HG03108 (cell line): ENCODE measurements at regions not wholly inside any gene's neighbourhood (a gene's known extent, or its start where the extent isn't known, plus 50 kb on each side); places are given as distances from the start of the nearest gene placed in this dataset.
"Not testable (repeated sequence)": the region's sequence is repeated elsewhere in the genome, so short reads cannot be mapped to it uniquely, and the experiment has no call there.

Source experiments
- ATAC-seq: cut with Tn5 transposase; IDR thresholded peaks from one replicate; pipeline ENCODE4 v1.9.1; 2021; ENCODE audit warnings: moderate library complexity; ENCODE audit not compliant: unreplicated experiment

DNA sequence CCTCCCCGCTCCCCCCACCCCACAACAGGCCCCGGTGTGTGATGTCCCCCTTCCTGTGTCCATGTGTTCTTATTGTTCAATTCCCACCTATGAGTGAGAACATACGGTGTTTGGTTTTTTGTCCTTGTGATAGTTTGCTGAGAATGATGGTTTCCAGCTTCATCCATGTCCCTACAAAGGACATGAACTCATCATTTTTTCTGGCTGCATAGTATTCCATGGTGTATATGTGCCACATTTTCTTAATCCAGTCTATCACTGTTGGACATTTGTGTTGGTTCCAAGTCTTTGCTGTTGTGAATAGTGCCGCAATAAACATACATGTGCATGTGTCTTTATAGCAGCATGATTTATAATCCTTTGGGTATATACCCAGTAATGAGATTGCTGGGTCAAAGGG, 104.3 kb downstream of the MTPN start:
- not testable (repeated sequence) for ATAC-seq

DNA sequence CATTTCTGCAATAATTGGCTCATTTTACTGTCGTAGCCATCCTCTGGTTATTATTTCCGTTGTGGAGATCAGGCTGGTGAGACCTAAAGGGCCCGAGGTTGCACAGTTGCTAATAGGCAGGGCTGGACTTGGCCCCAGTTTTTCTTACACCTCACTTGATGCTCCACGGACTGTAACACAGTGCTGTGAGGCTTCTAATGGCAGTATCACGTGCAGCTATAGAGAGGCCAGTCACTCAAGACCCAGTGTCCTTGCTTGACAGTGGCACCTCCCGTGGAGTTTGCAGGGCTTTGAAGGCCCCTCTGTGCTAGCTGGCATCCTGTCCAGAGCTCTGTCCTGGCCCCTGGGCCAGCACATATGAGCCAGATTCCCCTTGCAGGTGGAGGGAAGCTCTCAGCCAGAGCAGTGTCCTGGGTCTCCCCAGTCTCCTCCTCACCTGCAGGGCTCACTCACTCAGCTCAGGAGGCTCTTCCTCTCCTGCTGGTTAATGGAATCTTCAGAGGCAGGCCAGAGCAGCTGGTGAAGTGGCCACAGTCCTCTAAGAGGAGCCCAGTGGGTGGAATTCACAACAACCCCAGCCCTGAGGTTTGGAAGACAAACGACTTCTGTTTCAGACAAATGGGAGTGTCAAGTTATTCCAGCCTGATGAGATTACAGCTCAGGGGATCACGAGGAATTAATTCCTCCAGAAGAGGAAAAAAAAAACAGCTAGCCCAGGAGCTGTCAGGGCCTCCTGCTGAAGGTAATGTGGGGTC, 114.2 kb upstream of the FAM180A start:
- ATAC-seq: no peak

- no peak for ATAC-seq
Measured at GRCh38 chr7:135859538-135859937, 110.9 kb upstream of the FAM180A start.

DNA sequence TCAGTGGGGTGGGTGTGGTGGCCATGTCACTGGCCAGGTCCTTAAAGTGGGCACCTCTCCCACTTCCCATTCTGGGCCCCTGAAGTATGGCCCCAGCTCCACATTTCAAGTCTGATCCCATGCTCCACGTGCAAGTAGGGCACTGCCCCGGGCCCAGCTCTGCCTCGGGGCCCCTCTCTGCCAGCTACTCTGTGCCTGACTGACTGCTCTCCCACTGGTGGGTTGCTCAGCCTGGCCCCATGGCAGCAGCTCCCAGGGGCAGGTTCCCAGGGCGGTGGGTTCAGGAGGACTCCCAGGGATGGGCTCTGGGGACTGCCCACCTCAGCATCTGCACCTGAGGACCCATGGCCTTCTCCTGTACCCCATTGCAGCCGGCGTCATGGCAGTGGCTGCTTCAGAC, 110.2 kb upstream of the FAM180A start:
- no peak for ATAC-seq

DNA sequence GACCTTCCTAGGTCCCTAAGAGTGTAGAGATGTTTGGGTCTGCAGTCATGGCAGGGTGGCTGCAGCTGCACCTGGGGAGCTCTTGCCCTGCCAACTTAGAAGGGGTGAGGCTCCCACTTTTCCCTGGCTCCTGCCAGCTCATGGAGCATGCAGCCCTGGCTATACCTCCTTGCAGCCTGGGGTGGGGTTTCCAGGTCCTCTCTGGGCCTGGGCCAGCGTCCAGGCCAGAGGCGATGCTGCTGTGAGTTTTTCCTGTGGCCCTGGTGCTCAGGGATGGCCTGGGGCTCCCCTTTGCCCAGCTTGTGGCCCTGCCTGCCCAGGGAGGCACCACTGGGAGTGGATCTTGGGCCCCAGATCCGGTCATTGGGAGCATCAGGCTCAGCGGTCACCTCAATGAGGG, 109.8 kb upstream of the FAM180A start:
- ATAC-seq: no peak

DNA sequence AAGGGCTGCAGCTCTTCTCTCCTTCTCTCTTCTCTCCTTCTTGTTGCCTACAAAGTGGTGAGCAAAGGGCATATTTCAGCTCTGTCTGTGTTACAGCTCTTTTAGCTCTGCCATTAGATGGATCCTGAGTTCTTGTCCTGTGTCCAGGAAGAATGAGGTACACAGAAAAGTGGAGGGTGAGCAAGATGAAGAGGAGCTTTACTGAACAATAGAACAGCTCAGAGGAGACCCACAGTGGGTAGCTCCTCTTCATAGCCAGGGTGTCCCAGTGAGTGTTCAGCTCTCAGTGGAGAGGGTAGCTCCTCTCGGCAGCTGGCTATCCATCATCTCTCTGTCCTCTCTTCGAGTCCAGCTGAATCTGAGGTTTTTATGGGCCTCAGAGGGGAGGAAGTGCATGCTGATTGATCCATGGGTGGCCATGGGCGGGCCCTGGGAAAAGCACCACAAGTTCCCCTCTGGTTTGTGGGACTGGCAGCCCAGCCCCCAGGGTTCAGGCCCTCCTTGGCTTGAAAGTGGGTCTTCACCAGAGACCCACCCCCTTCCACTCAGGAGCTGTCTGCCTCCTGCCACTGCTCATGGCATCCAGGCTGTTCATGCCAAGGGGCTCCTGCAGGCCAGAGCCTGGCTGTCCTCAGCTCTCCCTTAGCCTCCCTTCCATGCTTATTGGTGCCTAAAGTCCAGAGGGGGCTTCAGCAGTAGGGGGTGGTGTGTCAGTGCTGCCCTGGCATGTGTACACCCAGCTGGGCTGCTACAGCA, 109.1 kb upstream of the FAM180A start:
- ATAC-seq: no peak

DNA sequence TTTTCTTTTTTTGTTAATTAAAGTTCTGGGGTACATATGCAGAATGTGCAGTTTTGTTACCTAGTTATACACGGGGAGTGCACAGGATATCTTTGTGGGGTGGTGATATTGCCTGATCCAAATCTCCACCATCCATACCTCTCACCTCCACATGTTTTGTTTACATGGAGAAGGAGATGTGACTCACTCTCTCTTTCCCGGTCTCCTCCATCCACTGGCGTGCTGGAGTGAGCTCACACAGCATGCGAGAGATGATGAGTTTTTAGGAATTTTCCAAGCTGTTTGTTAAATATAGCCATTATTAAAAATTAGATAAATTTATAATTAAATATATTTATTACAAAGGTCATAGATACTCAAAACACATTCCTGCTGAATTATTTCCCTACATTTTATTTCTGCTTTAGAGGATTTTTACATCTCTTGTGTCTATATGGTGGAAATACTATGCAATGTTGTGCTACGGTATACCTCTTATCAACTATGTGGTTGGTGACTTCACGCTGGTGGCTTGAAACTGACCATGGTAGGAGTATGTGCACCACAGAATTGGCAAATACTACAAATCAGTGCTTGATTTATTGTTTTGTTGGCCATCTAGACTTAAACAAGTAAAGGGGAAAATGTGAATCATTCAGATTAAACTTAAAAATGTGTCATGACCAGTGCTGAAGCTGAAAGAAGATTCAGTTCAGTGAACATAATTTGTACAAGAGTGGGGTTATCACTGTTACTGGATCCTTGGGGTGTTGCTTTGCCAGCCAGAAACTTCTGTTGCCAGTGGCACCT, 107.9 kb upstream of the FAM180A start:
- no peak for ATAC-seq

- no peak for ATAC-seq
Measured at GRCh38 chr7:135855846-135856245, 107.2 kb upstream of the FAM180A start.

- no peak for ATAC-seq
Measured at GRCh38 chr7:135853499-135853898, 104.9 kb upstream of the FAM180A start.

- ATAC-seq: no peak
Measured at GRCh38 chr7:135853008-135853407, 104.4 kb upstream of the FAM180A start.

DNA sequence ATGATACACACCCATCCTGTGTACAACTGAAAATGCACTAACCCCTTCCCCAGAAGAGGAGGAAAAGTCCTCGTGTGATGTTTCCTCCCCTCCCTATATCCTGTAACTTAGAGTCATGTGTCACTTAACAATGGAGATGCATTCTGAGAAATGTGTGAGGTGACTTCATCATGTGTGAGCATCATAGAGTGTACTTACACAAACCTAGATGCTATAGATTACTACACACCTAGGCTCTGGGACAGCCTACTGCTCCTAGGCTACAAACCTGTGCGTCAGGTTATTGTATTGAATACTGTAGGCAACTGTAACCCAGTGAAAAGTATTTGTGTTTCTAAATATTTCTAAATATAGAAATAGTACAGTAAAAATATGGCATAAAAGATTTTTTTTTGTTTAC, 98.6 kb upstream of the FAM180A start:
- no peak for ATAC-seq

DNA sequence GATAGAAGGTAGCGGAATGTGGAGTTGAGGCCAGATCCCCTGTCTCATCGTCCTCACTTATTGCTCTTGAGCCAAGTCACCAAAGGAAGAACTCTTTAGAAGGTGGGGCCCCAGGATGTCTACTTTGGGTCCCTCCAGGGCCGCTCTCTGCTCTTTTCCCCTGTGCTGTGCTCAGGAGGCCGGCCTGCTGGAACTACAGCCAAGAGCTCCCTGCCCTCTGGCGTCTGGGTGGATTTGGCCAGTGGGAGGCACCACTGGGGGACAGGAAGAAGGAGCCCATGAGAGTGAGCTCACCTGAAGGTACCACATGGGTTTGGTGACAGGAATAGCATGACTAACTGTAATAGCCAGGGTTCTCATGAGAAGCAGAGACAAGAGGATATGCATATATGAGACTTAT, 97.7 kb upstream of the FAM180A start:
- ATAC-seq: no peak

GRCh38 chr7:135845415-135846075, 96.9 kb upstream of the FAM180A start:
- no peak for ATAC-seq

GRCh38 chr7:135844903-135845302, 96.3 kb upstream of the FAM180A start:
- no peak for ATAC-seq

DNA sequence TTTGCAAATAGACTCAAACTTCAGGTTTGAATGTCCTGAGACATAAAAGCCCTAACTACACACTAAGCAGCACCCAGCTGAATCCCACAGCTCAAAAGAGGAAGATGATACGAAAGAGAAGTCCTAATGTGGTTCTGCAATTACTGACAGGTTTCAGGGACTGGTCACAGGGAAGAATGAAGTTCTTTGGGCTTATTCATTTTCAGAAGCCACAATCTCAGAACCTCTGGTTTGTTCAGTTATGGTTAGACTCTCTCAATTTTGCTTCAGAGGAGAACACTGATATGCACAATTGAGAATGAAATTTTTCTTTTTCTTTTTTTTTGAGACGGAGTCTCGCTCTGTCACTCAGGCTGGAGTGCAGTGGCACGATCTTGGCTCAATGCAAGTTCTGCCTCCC, 94.6 kb upstream of the FAM180A start:
- peak; percentile 89 for ATAC-seq

DNA sequence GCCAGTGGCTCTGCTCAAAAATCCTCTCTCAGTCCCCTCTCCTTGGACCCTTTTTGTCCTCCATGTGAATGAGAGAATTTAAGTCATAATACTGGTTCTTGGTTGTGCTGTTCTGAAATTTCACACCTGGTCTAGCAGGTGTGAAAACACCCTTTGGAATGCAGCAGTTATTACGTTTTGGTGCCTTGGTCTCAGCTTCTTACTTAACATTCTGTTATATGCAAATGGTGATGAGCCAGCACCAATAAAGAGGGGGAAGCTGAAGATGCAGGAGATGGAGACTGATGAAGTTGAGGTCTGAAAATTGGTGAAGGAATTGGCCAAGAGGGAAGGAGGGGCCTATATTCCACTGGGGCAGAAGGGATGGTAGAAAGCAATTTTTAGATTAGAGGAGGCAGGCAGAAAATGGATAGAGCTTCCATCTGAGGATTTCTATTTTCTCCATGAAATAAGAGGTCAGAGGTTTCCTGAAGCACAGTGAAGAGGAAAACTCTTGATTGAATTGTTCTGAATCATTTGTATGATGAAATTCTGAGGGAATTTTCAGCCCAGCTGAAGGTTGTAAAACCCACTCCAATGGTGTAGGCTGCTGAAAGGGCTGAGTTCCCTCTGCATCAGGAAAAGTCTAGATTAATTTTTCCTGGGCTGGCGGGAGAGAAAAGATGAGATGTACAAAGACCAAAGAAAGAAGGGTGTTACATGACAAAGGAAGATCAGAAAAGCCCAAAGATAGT, 94.0 kb upstream of the FAM180A start:
- ATAC-seq: no peak

DNA sequence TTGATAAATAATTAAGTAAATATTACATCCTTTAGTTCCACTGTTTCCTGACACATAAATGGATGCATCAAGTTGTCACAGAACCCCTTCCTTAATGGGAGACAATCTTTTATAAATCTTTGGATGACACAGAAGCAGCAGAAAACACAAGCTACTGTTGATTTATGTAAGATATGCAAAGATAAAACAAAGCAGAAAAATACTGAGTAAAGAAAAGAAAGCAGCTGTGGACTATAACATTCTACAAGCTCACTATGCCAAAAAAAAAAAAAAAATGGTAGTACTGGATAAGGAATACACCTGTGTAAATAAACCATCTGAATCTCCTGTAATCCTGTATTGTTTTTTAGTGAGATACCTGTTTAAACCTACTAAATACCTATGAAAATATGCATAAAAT, 92.0 kb upstream of the FAM180A start:
- no peak for ATAC-seq

GRCh38 chr7:135837675-135838074, 89.1 kb upstream of the FAM180A start:
- ATAC-seq: no peak

DNA sequence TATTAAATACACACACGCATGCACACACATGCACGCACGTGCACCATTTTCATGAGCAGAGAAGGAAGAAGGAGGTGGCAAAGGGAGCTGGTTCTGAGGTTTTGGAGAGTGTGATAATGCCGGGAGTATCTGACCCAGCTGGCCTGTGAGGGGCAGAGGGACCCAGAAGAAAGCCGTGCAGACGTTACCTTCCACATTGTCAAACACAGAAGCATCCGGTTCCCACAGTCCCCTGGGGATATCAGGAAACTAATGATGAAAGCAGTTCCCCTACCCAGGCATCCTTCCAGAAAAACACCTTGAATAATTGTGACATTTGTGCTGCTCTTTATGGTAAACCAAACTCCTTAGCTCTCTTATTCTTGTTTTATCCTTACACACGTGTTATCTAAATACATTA, 85.7 kb upstream of the FAM180A start:
- no peak for ATAC-seq

GRCh38 chr7:135833642-135834041, 85.0 kb upstream of the FAM180A start:
- no peak for ATAC-seq
